ENCODE measurements at regions not wholly inside any gene's neighbourhood (a gene's known extent, or its start where the extent isn't known, plus 50 kb on each side); places are given as distances from the start of the nearest gene placed in this dataset.

DNA sequence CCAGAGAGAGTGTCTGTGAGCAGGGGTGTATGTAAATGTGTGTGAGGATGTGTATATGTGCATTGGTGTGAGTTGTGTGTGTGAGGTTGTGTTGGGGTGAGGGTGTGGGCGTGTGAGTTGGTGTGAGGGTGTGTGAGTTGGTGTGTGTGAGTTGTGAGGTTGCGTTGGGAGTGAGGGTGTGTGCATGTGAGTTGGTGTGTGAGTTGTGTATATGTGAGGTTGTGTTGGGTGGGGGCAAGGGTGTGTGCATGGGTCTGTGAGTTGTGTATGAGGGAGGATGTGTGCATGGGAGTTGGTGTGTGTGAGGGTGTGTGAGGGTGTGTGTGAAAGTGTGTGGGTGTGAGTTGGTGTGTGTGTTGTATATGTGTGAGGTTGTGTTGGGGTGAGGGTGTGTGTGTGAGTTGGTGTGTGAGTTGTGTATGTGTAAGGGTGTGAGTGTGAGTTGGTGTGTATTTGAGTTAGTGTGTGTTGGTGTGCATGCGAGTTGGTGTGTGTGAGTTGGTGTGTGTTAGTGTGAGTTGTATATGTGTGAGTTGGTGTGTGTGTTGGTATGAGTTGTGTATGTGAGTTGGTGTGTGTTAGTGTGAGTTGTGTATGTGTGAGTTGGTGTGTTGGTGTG is 161.6 kb upstream of the IER5L start:
- TF ChIP-seq, protein P1, sequence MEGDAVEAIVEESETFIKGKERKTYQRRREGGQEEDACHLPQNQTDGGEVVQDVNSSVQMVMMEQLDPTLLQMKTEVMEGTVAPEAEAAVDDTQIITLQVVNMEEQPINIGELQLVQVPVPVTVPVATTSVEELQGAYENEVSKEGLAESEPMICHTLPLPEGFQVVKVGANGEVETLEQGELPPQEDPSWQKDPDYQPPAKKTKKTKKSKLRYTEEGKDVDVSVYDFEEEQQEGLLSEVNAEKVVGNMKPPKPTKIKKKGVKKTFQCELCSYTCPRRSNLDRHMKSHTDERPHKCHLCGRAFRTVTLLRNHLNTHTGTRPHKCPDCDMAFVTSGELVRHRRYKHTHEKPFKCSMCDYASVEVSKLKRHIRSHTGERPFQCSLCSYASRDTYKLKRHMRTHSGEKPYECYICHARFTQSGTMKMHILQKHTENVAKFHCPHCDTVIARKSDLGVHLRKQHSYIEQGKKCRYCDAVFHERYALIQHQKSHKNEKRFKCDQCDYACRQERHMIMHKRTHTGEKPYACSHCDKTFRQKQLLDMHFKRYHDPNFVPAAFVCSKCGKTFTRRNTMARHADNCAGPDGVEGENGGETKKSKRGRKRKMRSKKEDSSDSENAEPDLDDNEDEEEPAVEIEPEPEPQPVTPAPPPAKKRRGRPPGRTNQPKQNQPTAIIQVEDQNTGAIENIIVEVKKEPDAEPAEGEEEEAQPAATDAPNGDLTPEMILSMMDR (IDR thresholded peaks at IDR 0.05) = no peak
- TF ChIP-seq POLR2A (IDR thresholded peaks at IDR 0.05) = no peak

All from body of pancreas (tissue), 4 donors.